ENCODE measurements at regions not wholly inside any gene's neighbourhood (a gene's known extent, or its start where the extent isn't known, plus 50 kb on each side); places are given as distances from the start of the nearest gene placed in this dataset.

DNA sequence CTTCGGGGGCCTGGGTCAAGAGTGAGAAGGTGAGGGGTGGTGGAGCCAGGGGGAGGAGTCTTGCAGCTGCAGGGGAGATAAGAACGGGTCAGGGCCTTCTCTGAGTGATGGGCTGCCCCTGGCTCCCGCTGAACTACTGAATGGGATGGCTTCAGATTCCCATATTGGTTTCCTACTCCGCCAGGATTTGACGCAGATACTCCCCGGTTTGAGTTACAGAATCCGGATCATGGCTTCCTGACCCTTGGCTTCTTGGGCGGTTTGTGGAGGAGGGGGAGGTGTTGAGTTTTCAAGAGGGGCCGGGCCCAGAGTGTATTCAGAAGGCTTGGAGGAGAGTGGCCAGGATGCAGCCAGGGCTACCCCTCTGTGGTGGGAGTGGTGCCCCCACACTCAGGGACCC is 119.9 kb upstream of the ATP2B2 start:
- intact Hi-C loops (cut with DNase I; ENCODE audit: low total_unique reads): no loop called here
- H3K4me3 ChIP-seq: no peak overlapping the region
- no peaks in the 10 kb centered on the region for H3K27me3 ChIP-seq
- H3K9me3 ChIP-seq: no peaks in the 10 kb centered on the region
- no peak for DNase-seq
- H3K36me3 ChIP-seq: no peaks in the 10 kb centered on the region
- no peak for TF ChIP-seq POLR2A (IDR thresholded peaks at IDR 0.05)
- TF ChIP-seq CTCF (IDR thresholded peaks at IDR 0.05): no peak
- no peaks in the 10 kb centered on the region for H3K4me1 ChIP-seq
- H3K27ac ChIP-seq: no peak overlapping the region

GRCh38 chr3:10627884-10628572 is 122.6 kb upstream of the ATP2B2 start:
- Histone ChIP-seq H3K9me3 (no peaks in the 10 kb centered on the region), H3K27ac (no peak overlapping the region), H3K4me3 (no peak overlapping the region), H3K27me3 (no peaks in the 10 kb centered on the region), H3K36me3 (no peaks in the 10 kb centered on the region), H3K4me1 (no peaks in the 10 kb centered on the region)
- no peak for DNase-seq
- intact Hi-C loops (cut with DNase I; ENCODE audit: low total_unique reads): no loop called here
- no peak for TF ChIP-seq CTCF (IDR thresholded peaks at IDR 0.05)
- TF ChIP-seq POLR2A (IDR thresholded peaks at IDR 0.05): no peak

DNA sequence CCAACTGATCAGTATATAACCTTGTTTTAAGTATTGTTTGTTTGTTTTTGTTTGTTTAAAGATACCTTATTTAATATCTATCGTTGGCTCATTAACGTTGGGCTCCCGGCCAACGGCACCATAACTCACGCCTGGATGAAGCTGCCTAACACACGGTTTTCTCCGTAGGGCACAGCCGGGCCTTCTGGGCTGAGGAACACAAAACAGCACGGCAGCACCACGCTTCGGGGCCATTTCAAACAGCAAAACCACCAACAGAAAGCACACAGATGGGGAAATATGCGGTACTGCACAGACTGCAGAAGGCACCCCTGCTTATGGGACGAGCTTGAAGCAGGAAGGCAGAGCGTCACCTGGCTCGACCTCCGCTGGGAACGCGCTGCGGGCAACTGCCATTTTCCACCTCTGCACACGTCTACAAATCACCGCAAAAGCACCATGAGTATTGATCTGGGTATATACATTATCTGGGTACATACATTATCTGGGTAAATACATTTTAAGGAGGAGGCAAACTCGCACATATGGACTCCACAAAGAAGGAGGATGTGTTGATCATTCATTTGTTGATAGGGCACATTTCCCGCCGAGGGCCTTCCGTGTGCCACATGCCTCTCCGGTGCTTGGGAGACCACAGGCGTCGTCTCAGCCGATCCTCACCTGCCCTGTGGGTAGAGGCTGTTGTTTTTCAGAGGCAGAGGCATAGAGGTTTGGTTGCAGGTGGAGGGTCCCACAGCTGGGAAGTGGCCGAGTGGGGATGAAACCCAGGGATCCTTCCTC is 123.7 kb upstream of the ATP2B2 start:
- Histone ChIP-seq H3K4me1 (no peaks in the 10 kb centered on the region), H3K27ac (no peak overlapping the region), H3K27me3 (no peaks in the 10 kb centered on the region), H3K9me3 (no peaks in the 10 kb centered on the region), H3K36me3 (no peaks in the 10 kb centered on the region), H3K4me3 (no peak overlapping the region)
- TF ChIP-seq CTCF (IDR thresholded peaks at IDR 0.05) (no peak), POLR2A (IDR thresholded peaks at IDR 0.05) (no peak)
- intact Hi-C loops (cut with DNase I; ENCODE audit: low total_unique reads): no loop called here
- DNase-seq: no peak

DNA sequence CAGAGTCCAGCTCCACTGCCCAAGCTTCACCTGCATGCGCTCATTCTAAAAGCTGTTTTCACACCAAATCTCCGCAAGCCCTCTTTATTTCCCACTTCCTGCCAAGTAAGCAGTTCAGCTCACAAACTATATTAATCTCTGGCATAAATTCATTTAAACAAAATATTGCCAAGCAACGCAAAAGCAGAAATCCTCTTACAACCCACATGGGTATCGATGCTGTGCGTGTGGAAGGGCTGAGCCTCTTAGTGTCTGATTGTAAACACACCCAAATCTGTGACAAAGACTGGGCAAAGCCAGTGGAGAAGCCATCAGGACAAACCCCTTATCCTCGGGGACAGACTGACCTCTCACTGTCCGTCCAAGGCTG is 124.3 kb upstream of the ATP2B2 start:
- TF ChIP-seq CTCF (IDR thresholded peaks at IDR 0.05) (no peak), POLR2A (IDR thresholded peaks at IDR 0.05) (no peak)
- H3K27ac ChIP-seq: no peak overlapping the region
- no peaks in the 10 kb centered on the region for H3K9me3 ChIP-seq
- intact Hi-C loops (cut with DNase I; ENCODE audit: low total_unique reads): no loop called here
- DNase-seq: no peak
- H3K27me3 ChIP-seq: no peaks in the 10 kb centered on the region
- H3K4me3 ChIP-seq: no peak overlapping the region
- H3K36me3 ChIP-seq: no peaks in the 10 kb centered on the region
- H3K4me1 ChIP-seq: no peaks in the 10 kb centered on the region

DNA sequence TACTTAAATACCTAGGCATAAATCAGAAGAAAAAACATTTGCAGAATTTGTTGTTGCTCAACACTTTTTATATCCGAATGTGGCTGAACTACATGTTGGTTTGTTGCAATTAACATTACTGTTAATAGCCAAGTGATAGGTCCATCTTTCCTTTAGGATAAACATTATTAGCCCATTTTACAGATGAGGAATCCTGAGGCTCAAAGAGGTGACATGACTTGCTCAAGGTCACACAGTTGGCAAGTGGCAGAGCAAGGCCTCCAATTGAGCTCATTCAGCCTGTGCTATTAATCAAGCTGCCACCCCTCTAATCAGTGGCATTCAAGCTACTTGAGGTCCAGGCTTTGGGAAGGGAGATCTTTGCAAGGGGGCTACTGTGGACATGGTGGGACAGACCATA is 125.8 kb upstream of the ATP2B2 start:
- H3K4me1 ChIP-seq: no peaks in the 10 kb centered on the region

More for the DNA sequence above, 125.8 kb upstream of the ATP2B2 start:
- no peak overlapping the region for H3K4me3 ChIP-seq
- no peak for TF ChIP-seq CTCF (IDR thresholded peaks at IDR 0.05)
- TF ChIP-seq POLR2A (IDR thresholded peaks at IDR 0.05): no peak
- no peak overlapping the region for H3K27ac ChIP-seq
- intact Hi-C loops (cut with DNase I; ENCODE audit: low total_unique reads): no loop called here
- DNase-seq: no peak
- no peaks in the 10 kb centered on the region for H3K36me3 ChIP-seq
- H3K9me3 ChIP-seq: no peaks in the 10 kb centered on the region
- H3K27me3 ChIP-seq: no peaks in the 10 kb centered on the region
